GM18867 (cell line): ENCODE measurements at regions not wholly inside any gene's neighbourhood (a gene's known extent, or its start where the extent isn't known, plus 50 kb on each side); places are given as distances from the start of the nearest gene placed in this dataset.
"Not testable (repeated sequence)": the region's sequence is repeated elsewhere in the genome, so short reads cannot be mapped to it uniquely, and the experiment has no call there.

Experiments used
- ATAC-seq: cut with Tn5 transposase; IDR thresholded peaks from one replicate; pipeline ENCODE4 v1.9.1; 2021; ENCODE audit warnings: mild to moderate bottlenecking, moderate library complexity; ENCODE audit not compliant: unreplicated experiment

DNA sequence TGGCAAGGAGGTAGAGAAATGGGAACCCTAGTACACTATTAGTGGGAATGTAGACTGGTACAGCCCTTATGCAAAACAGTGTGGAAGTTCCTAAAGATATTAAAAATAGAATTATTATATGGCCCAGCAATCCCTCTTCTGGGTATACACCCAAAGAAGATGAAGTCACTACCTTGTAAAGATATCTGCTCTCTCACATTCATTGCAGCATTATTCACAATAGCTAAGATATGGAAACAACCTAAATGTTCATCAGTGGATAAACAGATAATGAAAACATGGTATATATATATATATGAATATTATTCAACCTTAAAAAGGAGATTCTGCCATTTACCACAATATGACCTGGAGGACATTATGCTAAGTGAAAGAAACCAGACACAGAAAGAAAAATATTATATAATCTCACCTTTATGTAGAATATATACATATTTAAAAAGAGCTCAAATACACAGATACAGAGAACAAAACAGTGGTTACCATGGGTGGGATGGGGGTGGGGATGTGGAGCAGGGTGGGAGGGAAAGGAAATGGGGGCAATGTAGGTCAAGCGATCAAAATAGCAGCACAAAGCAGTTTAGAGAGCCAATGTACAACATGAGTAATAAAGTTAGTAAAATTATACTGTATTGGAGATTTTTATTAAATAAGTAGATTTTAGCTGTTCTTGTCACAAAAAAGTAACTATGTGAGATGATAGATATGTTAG is 138.6 kb downstream of the SPRY1 start:
- no peak for ATAC-seq

DNA sequence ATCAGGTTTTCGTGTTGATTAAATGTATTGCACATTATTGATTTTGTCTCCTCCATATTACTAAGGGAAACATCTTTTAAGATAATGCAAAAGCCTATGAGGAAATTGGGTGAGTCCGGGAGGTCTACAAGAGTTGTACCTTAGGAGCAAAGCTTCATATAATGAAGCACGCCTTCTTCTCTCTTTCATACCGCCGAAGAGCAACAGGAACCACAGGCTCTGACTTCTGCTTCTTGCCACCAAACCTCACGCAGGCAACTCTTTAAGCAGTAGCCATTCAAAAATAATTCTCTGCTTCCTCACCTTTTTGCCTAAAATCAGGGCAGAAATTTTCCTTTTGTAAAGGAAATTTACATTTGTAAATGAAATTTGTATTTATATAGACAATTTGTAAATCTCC is 139.6 kb downstream of the SPRY1 start:
- peak; percentile 50 for ATAC-seq

DNA sequence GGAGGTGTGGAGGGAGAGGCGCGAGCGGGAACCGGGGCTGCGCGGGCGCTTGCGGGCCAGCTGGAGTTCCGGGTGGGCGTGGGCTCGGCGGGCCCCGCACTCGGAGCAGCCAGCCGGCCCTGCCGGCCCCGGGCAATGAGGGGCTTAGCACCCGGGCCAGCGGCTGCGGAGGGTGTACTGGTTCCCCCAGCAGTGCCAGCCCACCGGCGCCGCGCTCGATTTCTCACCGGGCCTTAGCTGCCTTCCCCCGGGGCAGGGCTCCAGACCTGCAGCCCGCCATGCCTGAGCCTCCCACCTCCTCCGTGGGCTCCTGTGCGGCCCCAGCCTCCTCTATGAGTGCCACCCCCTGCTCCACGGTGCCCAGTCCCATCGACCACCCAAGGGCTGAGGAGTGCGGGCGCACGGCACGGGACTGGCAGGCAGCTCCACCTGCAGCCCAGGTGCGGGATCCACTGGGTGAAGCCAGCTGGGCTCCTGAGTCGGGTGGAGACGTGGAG is 141.4 kb downstream of the SPRY1 start:
- ATAC-seq, result not testable (repeated sequence)

GRCh38 chr4:123545667-123546572 is 149.3 kb downstream of the SPRY1 start:
- ATAC-seq, result no peak

- no peak for ATAC-seq
These were observed 150.0 kb downstream of the SPRY1 start for GRCh38 chr4:123546573-123547060.

GRCh38 chr4:123547216-123548165 is 150.9 kb downstream of the SPRY1 start:
- no peak for ATAC-seq

GRCh38 chr4:123553279-123553678 is 156.7 kb downstream of the SPRY1 start:
- no peak for ATAC-seq

GRCh38 chr4:123553733-123554637 is 157.4 kb downstream of the SPRY1 start:
- no peak for ATAC-seq

DNA sequence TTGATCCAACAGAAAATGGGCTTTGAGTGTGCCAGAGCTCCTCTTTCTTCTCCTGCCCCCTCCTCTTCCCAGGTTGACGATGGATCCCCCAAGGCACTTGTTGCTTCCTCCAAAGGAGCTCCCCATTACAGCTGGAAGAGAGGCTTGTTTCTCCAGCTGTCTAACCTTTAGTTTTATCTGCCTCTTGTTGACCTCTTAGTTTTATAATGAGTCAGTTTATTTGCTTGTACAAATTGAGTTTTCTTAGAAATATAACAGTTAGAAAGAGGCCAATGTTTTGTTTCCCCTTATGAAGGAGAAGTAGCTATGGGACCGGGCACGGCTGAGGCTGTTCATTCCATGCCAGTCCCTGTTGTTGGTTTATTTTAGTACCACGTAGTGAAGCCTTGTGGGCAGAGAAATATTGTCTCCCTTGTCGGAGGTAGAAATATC is 158.2 kb downstream of the SPRY1 start:
- no peak for ATAC-seq

DNA sequence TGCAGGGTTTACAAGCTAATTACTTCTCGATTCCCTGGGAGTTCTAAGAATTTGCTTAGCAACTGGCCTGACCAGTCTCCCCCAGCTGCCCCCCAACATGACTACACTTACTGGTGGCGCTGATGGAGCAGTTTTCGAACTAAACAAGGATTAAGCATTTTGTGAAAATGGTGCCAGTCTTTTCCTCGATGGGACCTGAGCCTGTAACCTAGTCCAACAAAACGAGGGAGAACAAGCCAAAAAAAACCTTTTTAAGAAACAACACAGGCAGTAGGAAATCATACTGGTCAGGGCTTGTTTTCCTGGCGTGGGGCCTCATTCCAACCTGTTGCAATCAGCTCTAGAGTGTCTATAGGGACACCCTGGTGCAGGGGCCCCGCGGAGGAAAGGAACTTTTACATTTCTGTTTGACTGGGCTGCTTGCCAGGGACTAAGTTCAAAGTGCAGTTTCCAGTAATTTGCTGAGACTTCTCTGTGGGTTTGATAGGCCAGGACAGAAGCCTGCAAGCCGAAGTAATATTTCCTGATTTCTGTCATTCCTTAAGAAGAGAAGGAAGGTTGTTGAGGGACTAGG is 158.7 kb downstream of the SPRY1 start:
- no peak for ATAC-seq

DNA sequence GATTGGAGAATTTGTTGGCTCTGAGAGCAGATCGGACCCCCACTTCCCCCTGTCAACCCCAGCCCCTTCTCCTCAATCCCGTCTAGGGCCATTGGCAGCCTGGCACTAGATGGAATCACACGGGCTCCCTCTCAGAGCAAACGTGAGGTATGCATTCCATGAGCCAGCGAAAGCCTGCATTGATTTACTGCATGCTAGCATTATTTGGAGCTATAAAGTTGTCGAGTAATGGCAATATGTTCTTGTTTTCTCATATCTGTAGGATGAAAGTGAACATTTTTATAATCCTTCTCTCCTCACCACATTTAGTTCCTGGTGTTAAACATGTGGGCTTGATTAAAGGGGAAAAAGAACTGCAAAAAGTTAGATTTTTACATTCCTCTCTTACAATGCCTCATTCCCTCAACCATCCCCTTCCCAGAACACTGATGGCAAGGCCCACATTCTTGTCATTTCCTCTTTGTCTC is 159.2 kb downstream of the SPRY1 start:
- no peak for ATAC-seq

DNA sequence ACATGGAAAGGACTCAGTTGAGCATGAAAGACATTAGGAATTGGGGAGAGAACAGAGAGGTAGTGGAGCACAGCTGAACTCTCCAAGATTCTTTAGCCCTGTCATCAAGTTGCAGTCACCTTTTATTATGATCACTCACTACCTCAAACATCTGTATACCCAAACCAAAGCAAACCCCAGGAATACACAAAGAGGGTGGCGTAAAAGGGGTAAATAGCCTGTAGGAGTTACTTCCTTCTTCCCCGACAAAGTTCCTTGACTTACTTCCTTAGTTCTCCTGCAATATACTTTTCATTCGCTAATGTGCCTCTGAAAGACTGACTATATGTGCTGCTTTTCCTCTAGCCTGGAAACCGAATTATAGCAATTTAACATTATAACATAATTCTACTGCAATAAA is 159.9 kb downstream of the SPRY1 start:
- ATAC-seq, result no peak

DNA sequence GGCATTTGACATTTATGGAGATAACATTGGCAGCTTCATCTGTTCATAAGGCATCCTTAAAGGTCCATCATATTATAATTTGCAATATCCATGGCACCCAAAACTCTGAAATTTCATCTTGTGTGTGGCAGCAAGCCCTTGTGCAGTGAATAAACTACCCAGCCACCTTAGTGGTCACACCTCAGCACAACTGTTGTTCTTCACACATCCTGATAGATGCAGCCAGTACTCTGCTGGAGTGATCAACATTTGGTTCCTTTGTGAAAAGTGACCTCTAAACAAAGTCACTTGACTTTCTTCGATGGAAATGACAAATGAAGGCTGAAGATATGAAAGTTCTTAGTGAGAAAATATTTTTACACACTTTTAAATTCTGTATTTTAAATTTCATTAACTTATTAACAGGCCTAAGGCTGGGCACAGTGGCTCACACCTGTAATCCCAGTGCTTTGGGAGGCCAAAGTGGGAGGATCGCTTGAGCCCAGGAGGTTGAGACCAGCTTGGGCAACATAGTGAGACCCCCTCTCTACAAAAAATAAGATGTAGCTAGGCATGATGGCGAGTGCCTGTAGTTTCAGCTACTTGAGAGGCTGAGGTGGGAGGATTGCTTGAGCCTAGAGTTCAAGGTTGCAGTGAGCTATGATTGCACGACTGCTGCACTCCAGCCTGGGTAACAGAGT is 161.4 kb downstream of the SPRY1 start:
- ATAC-seq, result no peak

DNA sequence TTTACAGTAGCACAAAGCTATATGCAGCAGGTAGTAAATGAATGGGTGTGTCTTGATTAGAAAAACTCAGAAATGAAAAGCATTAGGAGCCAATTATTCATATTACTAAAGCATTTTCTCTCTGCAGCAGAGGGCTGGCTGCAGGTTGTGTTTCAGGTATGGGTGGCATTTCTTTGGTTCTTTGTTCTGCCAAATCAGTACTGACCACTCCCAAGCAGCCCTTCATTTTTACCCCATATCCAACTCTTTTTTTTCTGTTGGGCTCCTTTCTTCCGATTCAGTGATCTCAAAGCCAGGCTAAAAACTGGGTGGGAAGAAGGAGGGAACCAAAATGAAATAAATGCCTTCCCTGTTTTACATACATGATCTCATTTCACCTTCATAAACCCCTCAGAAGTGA is 162.3 kb downstream of the SPRY1 start:
- no peak for ATAC-seq

- ATAC-seq, result no peak
These were observed 163.6 kb downstream of the SPRY1 start for GRCh38 chr4:123559955-123560871.

GRCh38 chr4:123561525-123561924 is 164.9 kb downstream of the SPRY1 start:
- ATAC-seq, result no peak

DNA sequence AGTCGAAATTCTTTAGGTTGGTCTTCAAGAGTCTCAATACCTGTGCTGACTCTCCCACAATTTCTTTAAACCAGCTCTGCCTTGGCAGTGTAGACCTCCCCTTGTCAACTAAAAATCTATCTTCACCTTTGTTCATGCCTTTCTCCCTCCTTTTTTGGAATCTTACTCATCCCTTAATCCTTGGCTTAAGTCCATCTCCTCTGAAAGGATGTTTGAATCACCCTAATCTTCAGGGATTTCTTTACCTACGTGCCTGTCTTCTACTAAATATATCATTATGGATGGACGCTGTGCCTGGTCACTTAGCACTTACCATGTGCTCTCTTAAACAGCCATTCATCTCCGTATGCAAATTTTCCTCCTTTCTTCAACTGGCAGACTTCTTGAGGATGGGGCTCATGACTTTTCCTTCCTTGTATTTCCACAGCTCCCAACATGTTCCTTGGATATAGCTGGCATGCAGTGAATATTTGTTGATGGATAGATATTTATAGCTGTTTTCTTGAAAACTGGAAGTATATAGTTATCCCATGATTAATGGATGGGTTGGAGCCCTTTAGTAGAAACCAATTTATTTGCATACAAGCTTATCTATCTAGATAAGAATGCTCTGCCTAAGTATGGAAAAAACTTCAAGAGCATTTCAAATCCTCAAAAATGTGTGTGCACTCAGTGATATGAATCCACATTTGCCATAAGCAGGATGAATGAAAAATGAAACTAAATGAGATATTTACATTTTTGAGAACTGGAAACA is 166.6 kb downstream of the SPRY1 start:
- no peak for ATAC-seq
